GM21515 (cell line): ENCODE measurements at regions not wholly inside any gene's neighbourhood (a gene's known extent, or its start where the extent isn't known, plus 50 kb on each side); places are given as distances from the start of the nearest gene placed in this dataset.

Source experiments
- ATAC-seq: cut with Tn5 transposase; IDR thresholded peaks from one replicate; pipeline ENCODE4 v1.9.1; 2021; ENCODE audit not compliant: unreplicated experiment

GRCh38 chr2:163859951-163860350 is 124.1 kb upstream of the FIGN start:
- no peak for ATAC-seq

GRCh38 chr2:163856941-163857340 is 121.1 kb upstream of the FIGN start:
- no peak for ATAC-seq

GRCh38 chr2:163852616-163853015 is 116.8 kb upstream of the FIGN start:
- ATAC-seq, result no peak

- ATAC-seq, result no peak
These were observed 114.1 kb upstream of the FIGN start for GRCh38 chr2:163849756-163850435.

GRCh38 chr2:163838890-163839289 is 103.1 kb upstream of the FIGN start:
- no peak for ATAC-seq

- no peak for ATAC-seq
These were observed 100.4 kb upstream of the FIGN start for GRCh38 chr2:163836167-163836566.

- no peak for ATAC-seq
These were observed 99.0 kb upstream of the FIGN start for GRCh38 chr2:163834841-163835240.

GRCh38 chr2:163834221-163834620 is 98.4 kb upstream of the FIGN start:
- no peak for ATAC-seq

- ATAC-seq, result no peak
These were observed 93.0 kb upstream of the FIGN start for GRCh38 chr2:163828771-163829170.

GRCh38 chr2:163822033-163822432 is 86.2 kb upstream of the FIGN start:
- no peak for ATAC-seq

GRCh38 chr2:163812926-163813520 is 77.2 kb upstream of the FIGN start:
- ATAC-seq, result no peak

- no peak for ATAC-seq
These were observed 72.6 kb upstream of the FIGN start for GRCh38 chr2:163808406-163808805.

- no peak for ATAC-seq
These were observed 66.5 kb upstream of the FIGN start for GRCh38 chr2:163802284-163802683.

GRCh38 chr2:163801486-163801885 is 65.7 kb upstream of the FIGN start:
- ATAC-seq, result no peak

GRCh38 chr2:163800951-163801381 is 65.2 kb upstream of the FIGN start:
- no peak for ATAC-seq

- ATAC-seq, result no peak
These were observed 64.0 kb upstream of the FIGN start for GRCh38 chr2:163799807-163800206.

- ATAC-seq, result no peak
These were observed 58.8 kb upstream of the FIGN start for GRCh38 chr2:163794635-163795034.
